Ovary (tissue), 1 donor: ENCODE measurements at regions not wholly inside any gene's neighbourhood (a gene's known extent, or its start where the extent isn't known, plus 50 kb on each side); places are given as distances from the start of the nearest gene placed in this dataset.

Experiments
- EP300 ChIP-seq: sonication (generic); formaldehyde crosslinking; IDR thresholded peaks from one replicate; pipeline ENCODE4 v1.6.1; 2017; ENCODE audit warnings: antibody characterized with exemption
- POLR2A ChIP-seq: fragments of 450-650 bp; IDR thresholded peaks from one replicate; pipeline ENCODE4 v1.6.1; 2017; ENCODE audit warnings: antibody characterized with exemption, mild to moderate bottlenecking, moderate library complexity

- TF ChIP-seq POLR2A (no peak), EP300 (no peak)
Measured at GRCh38 chr11:109017489-109017888, 352.6 kb downstream of the DDX10 start.
